SK-N-SH (cell line): ENCODE measurements at regions not wholly inside any gene's neighbourhood (a gene's known extent, or its start where the extent isn't known, plus 50 kb on each side); places are given as distances from the start of the nearest gene placed in this dataset.

Experiments
- CTCF ChIA-PET: fragments of 300-600, 350-600 bp; formaldehyde crosslinking; extraction: SDS; loops from one replicate; lab custom pipeline; 2021; lab: Yijun Ruan, JAX
- POLR2A ChIA-PET: fragments of 350-600 bp; sonication (Branson Sonifier 250); formaldehyde crosslinking; extraction: SDS; loops from one replicate; lab custom pipeline; 2020; ENCODE audit warnings: antibody characterized with exemption, inconsistent platforms; lab: Yijun Ruan, JAX
- DNase-seq: peaks from one replicate; pipeline ENCODE4 v3.0.0; 2012
- H2AFZ ChIP-seq: fragments of 200-600 bp; sonication (generic); 2 replicates; pipeline ENCODE4 v1.8.1; 2016; ENCODE audit warnings: antibody characterized with exemption, mild to moderate bottlenecking, low read depth
- H3F3A ChIP-seq: fragments of 200-600 bp; sonication (generic); replicated peaks from 2 replicates; pipeline ENCODE3; 2016; ENCODE audit warnings: antibody characterized with exemption, mild to moderate bottlenecking; ENCODE audit not compliant: insufficient read depth
- H3K27ac ChIP-seq, 2 experiments: fragments of 200-500 bp in 1 of 2; fragments of 200-600 bp in 1 of 2; sonication (Bioruptor generic) in 1 of 2; sonication (generic), shearing (Covaris generic) in 1 of 2; 2 replicates each; pipeline versions ENCODE4 v1.5.1 to v1.6.1; 2014 to 2016; ENCODE audit warnings: low read depth in 2 of 2, inconsistent platforms in 1 of 2, low read length in 1 of 2, mild to moderate bottlenecking in 1 of 2, mixed read lengths in 1 of 2
- H3K27me3 ChIP-seq: fragments of 200-600 bp; sonication (generic), shearing (Covaris generic); 2 replicates; pipeline ENCODE4 v1.6.1; 2016; ENCODE audit warnings: mixed run types; ENCODE audit not compliant: insufficient read depth
- H3K36me3 ChIP-seq, 2 experiments: fragments of 200-500 bp in 1 of 2; fragments of 200-600 bp in 1 of 2; sonication (Bioruptor generic) in 1 of 2; sonication (generic) in 1 of 2; replicated peaks in 1 of 2; 2 replicates each; pipeline versions ENCODE3 to v1.5.1; 2014 to 2016; ENCODE audit warnings: low read length in 1 of 2, mild to moderate bottlenecking in 1 of 2; ENCODE audit not compliant: insufficient read depth in 2 of 2, control insufficient read depth in 1 of 2
- H3K4me1 ChIP-seq, 2 experiments: fragments of 200-500 bp in 1 of 2; fragments of 200-600 bp in 1 of 2; sonication (Bioruptor generic) in 1 of 2; sonication (generic), shearing (Covaris generic) in 1 of 2; 2 replicates each; pipeline versions ENCODE4 v1.5.1 to v1.6.1; 2014 to 2016; ENCODE audit warnings: low read depth in 1 of 2, low read length in 1 of 2, mixed run types in 1 of 2; ENCODE audit not compliant: insufficient read depth in 2 of 2, control insufficient read depth in 1 of 2
- H3K4me2 ChIP-seq: fragments of 200-600 bp; sonication (generic), shearing (Covaris generic); 2 replicates; pipeline ENCODE4 v1.6.1; 2017; ENCODE audit warnings: mixed run types
- H3K4me3 ChIP-seq, 2 experiments: fragments of 200-500 bp in 1 of 2; fragments of 200-600 bp in 1 of 2; sonication (Bioruptor generic) in 1 of 2; sonication (generic), shearing (Covaris generic) in 1 of 2; 2 replicates each; pipeline versions ENCODE4 v1.5.1 to v1.8.1; 2014 to 2016; ENCODE audit warnings: low read depth in 2 of 2, inconsistent platforms in 1 of 2, low read length in 1 of 2, mild to moderate bottlenecking in 1 of 2, mixed read lengths in 1 of 2, moderate library complexity in 1 of 2
- H3K79me2 ChIP-seq: fragments of 200-600 bp; sonication (generic); 2 replicates; pipeline ENCODE4 v1.8.1; 2017; ENCODE audit warnings: mild to moderate bottlenecking; ENCODE audit not compliant: insufficient read depth
- H3K9ac ChIP-seq: fragments of 200-600 bp; sonication (generic); 2 replicates; pipeline ENCODE4 v1.6.1; 2017; ENCODE audit warnings: mixed run types
- H3K9me2 ChIP-seq: fragments of 200-600 bp; sonication (generic); 2 replicates; pipeline ENCODE4 v1.6.1; 2017; ENCODE audit warnings: mixed run types
- H3K9me3 ChIP-seq: fragments of 200-600 bp; sonication (generic); 2 replicates; pipeline ENCODE4 v1.6.1; 2017; ENCODE audit warnings: mixed run types, mild to moderate bottlenecking, moderate library complexity
- H4K20me1 ChIP-seq: fragments of 200-600 bp; sonication (generic); 2 replicates; pipeline ENCODE4 v1.6.1; 2017; ENCODE audit warnings: mild to moderate bottlenecking, mixed run types; ENCODE audit not compliant: insufficient read depth
- CHD2 ChIP-seq: fragments of 150-350 bp; IDR thresholded peaks from 2 replicates; pipeline ENCODE4 v1.6.1; 2018; ENCODE audit warnings: low read length; ENCODE audit not compliant: partially characterized antibody
- EP300 ChIP-seq, 2 experiments: IDR thresholded peaks; 2 replicates each; pipeline versions ENCODE4 v1.4.0 to v1.6.1; 2012; ENCODE audit warnings: borderline replicate concordance in 1 of 2, low read depth in 1 of 2, low read length in 1 of 2
- EZH2phosphoT487 ChIP-seq: fragments of 200-600 bp; sonication (generic); IDR thresholded peaks from 2 replicates; pipeline ENCODE4 v1.6.1; 2017; ENCODE audit warnings: low read depth, mixed run types, mild to moderate bottlenecking, antibody characterized with exemption, moderate library complexity, borderline replicate concordance
- FOSL2 ChIP-seq: IDR thresholded peaks from 2 replicates; pipeline ENCODE4 v1.4.0; 2012; ENCODE audit warnings: low read depth, mild to moderate bottlenecking, moderate library complexity, borderline replicate concordance
- FOXJ3 ChIP-seq: sonication (generic); formaldehyde crosslinking; IDR thresholded peaks from 2 replicates; pipeline ENCODE4 v1.5.1; 2020; ENCODE audit warnings: mild to moderate bottlenecking, missing genetic modification reagents
- GATA2 ChIP-seq: sonication (generic); formaldehyde crosslinking; IDR thresholded peaks from 2 replicates; pipeline ENCODE4 v1.5.0; 2020; ENCODE audit warnings: mild to moderate bottlenecking, missing genetic modification reagents
- IRF3 ChIP-seq: fragments of 150-350 bp; IDR thresholded peaks from 2 replicates; pipeline ENCODE4 v1.6.1; 2016; ENCODE audit warnings: mild to moderate bottlenecking, low read depth, low read length
- JUND ChIP-seq: IDR thresholded peaks from 2 replicates; pipeline ENCODE4 v1.4.0; 2012
- MEF2A ChIP-seq: IDR thresholded peaks from 2 replicates; pipeline ENCODE4 v1.4.0; 2012; ENCODE audit warnings: low read depth, borderline replicate concordance
- MXI1 ChIP-seq: IDR thresholded peaks from 2 replicates; pipeline ENCODE4 v1.6.1; 2012; ENCODE audit warnings: mild to moderate bottlenecking, low read depth, low read length, improper control_type of control experiment
- NFIC ChIP-seq: IDR thresholded peaks from 2 replicates; pipeline ENCODE4 v1.4.0; 2012; ENCODE audit warnings: borderline replicate concordance
- PBX3 ChIP-seq: IDR thresholded peaks from 2 replicates; pipeline ENCODE4; 2012
- POLR2AphosphoS5 ChIP-seq: IDR thresholded peaks from 2 replicates; pipeline ENCODE4 v1.6.1; 2012; ENCODE audit warnings: low read depth, low read length
- RAD21 ChIP-seq: IDR thresholded peaks from 2 replicates; pipeline ENCODE4 v1.6.1; 2012; ENCODE audit warnings: mild to moderate bottlenecking, low read length
- RCOR1 ChIP-seq: fragments of 150-350 bp; IDR thresholded peaks from 2 replicates; pipeline ENCODE4 v1.6.1; 2017; ENCODE audit warnings: antibody characterized with exemption, low read length
- RFX5 ChIP-seq: IDR thresholded peaks from 2 replicates; pipeline ENCODE4 v1.6.1; 2012; ENCODE audit warnings: mild to moderate bottlenecking, improper control_type of control experiment, low read length
- RXRA ChIP-seq: IDR thresholded peaks from 2 replicates; pipeline ENCODE4 v1.4.0; 2012; ENCODE audit warnings: low read depth, mild to moderate bottlenecking, borderline replicate concordance
- SIN3A ChIP-seq: IDR thresholded peaks from 2 replicates; pipeline ENCODE4 v1.6.1; 2012; ENCODE audit warnings: low read depth, mild to moderate bottlenecking, low read length, moderate library complexity, borderline replicate concordance
- TAF1 ChIP-seq: IDR thresholded peaks from 2 replicates; pipeline ENCODE4 v1.6.1; 2012; ENCODE audit warnings: low read depth, mild to moderate bottlenecking, low read length, moderate library complexity, borderline replicate concordance
- TEAD4 ChIP-seq: IDR thresholded peaks from 2 replicates; pipeline ENCODE4 v1.4.0; 2012; ENCODE audit warnings: mild to moderate bottlenecking, borderline replicate concordance; ENCODE audit not compliant: insufficient read depth
- USF1 ChIP-seq: IDR thresholded peaks from 2 replicates; pipeline ENCODE4 v1.4.0; 2012; ENCODE audit warnings: low read depth, borderline replicate concordance
- USF2 ChIP-seq: fragments of 150-350 bp; IDR thresholded peaks from 2 replicates; pipeline ENCODE4 v1.6.1; 2017; ENCODE audit warnings: antibody characterized with exemption, low read length, low read depth, borderline replicate concordance
- WGBS: methylation state at CpG from one replicate; pipeline ENCODE4 v1.1.6; 2017; ENCODE audit warnings: low lambda C conversion rate; 5-methylcytosine and 5-hydroxymethylcytosine counted together

GRCh38 chr3:190718671-190719070 lies 143.8 kb downstream of the GMNC start:
- H3F3A ChIP-seq = peaks cover 9% of the 10 kb centered on the region
- peak overlapping the region in 1 of 2 experiments; percentile 38; a peak in 2 of 4 replicates for H3K4me3 ChIP-seq
- H3K9ac ChIP-seq = no peak overlapping the region
- H3K79me2 ChIP-seq = no peaks in the 10 kb centered on the region
- H3K27me3 ChIP-seq = 0 out of 2 replicates have a peak, but pooled peaks cover 7% of the 10 kb centered on the region
- H3K4me2 ChIP-seq = peak overlapping the region; percentile 47; the same call in 1 of the 2 replicates
- TF ChIP-seq JUND (peak; percentile 45), FOSL2 (peak; percentile 37; the same call in 1 of the 2 replicates), RAD21 (no peak), MXI1 (no peak), FOXJ3 (CRISPR knock-in tag) (no peak)
- H3K9me2 ChIP-seq = no peaks in the 10 kb centered on the region
- WGBS = 2% methylated on average over 4 of the region's 4 CpGs
- peak overlapping the region; percentile 54; the same call in 1 of the 2 replicates for H2AFZ ChIP-seq
- DNase-seq = no peak
- ChIA-PET CTCF (no interaction called here), POLR2A (no interaction called here)
- no peaks in the 10 kb centered on the region for H3K9me3 ChIP-seq
- no peak overlapping the region for H3K27ac ChIP-seq
- no peaks in the 10 kb centered on the region for H4K20me1 ChIP-seq
- H3K4me1 ChIP-seq = no peaks in the 10 kb centered on the region
- H3K36me3 ChIP-seq = no peaks in the 10 kb centered on the region

GRCh38 chr3:190718097-190718496 lies 144.4 kb downstream of the GMNC start:
- no peak for DNase-seq
- no peaks in the 10 kb centered on the region for H4K20me1 ChIP-seq
- 0 out of 2 replicates have a peak, but pooled peaks cover 7% of the 10 kb centered on the region for H3K27me3 ChIP-seq
- TF ChIP-seq RAD21 (no peak), NFIC (no peak), POLR2AphosphoS5 (no peak), USF1 (no peak), RCOR1 (no peak), GATA2 (CRISPR knock-in tag) (no peak), TAF1 (no peak), MEF2A (no peak), EZH2phosphoT487 (no peak), PBX3 (no peak), JUND (no peak), RFX5 (no peak), CHD2 (no peak), SIN3A (no peak), TEAD4 (no peak), FOXJ3 (CRISPR knock-in tag) (no peak), IRF3 (no peak), RXRA (no peak), EP300 (IDR thresholded peaks at IDR 0.05; ENCODE audit: borderline replicate concordance in 1 of 2, low read depth in 1 of 2, low read length in 1 of 2) (no peak), USF2 (no peak)
- H3K4me1 ChIP-seq = no peaks in the 10 kb centered on the region; a peak in 1 of 4 replicates
- peak overlapping the region in 1 of 2 experiments; percentile 38; a peak in 1 of 4 replicates for H3K4me3 ChIP-seq
- H3K36me3 ChIP-seq = no peaks in the 10 kb centered on the region
- no peaks in the 10 kb centered on the region for H3K9me2 ChIP-seq
- WGBS = 11% methylated on average over 5 of the region's 5 CpGs
- H3F3A ChIP-seq = peaks cover 9% of the 10 kb centered on the region
- no peak overlapping the region for H3K27ac ChIP-seq
- H3K79me2 ChIP-seq = no peaks in the 10 kb centered on the region
- no peaks in the 10 kb centered on the region for H3K9me3 ChIP-seq
- no peak overlapping the region for H3K9ac ChIP-seq
- CTCF ChIA-PET = no interaction called here
- no peak overlapping the region for H2AFZ ChIP-seq
- POLR2A ChIA-PET = no interaction called here
- H3K4me2 ChIP-seq = peak overlapping the region; percentile 47; the same call in 1 of the 2 replicates
